SU-DHL-6 (cell line): ENCODE measurements at regions not wholly inside any gene's neighbourhood (a gene's known extent, or its start where the extent isn't known, plus 50 kb on each side); places are given as distances from the start of the nearest gene placed in this dataset.

Source experiments
- CTCF ChIP-seq: fragments of 200-600 bp; sonication (generic); IDR thresholded peaks from one replicate; pipeline ENCODE4 v1.5.1; 2017; ENCODE audit warnings: antibody characterized with exemption, mild to moderate bottlenecking, low read length, moderate library complexity; ENCODE audit not compliant: insufficient read depth, poor library complexity, severe bottlenecking
- EZH2phosphoT487 ChIP-seq: fragments of 200-600 bp; sonication (generic), shearing (Covaris generic); conservative IDR thresholded peaks from 2 replicates; pipeline ENCODE4 v1.6.1; 2018; ENCODE audit warnings: mild to moderate bottlenecking, antibody characterized with exemption, low read length, moderate library complexity, mixed read lengths

- TF ChIP-seq CTCF: peak; percentile 49
- TF ChIP-seq EZH2phosphoT487: no peak
These were observed 75.5 kb upstream of the DCD start for GRCh38 chr12:54723379-54724256.
